ENCODE measurements at regions not wholly inside any gene's neighbourhood (a gene's known extent, or its start where the extent isn't known, plus 50 kb on each side); places are given as distances from the start of the nearest gene placed in this dataset.

GRCh38 chr5:117872798-117873368 lies 1115.5 kb downstream of the DTWD2 start:
- no peak for TF ChIP-seq REST (IDR thresholded peaks at IDR 0.05)
- TF ChIP-seq CTCF (IDR thresholded peaks at IDR 0.05), result no peak
- TF ChIP-seq JUNB (IDR thresholded peaks at IDR 0.05), result no peak
- no peak for TF ChIP-seq POLR2A (IDR thresholded peaks at IDR 0.05; ENCODE audit: low read length)
- TF ChIP-seq BCL3 (IDR thresholded peaks at IDR 0.05), result no peak
- TF ChIP-seq EP300 (IDR thresholded peaks at IDR 0.05), result no peak
- no peak for TF ChIP-seq RNF2 (IDR thresholded peaks at IDR 0.05; ENCODE audit: borderline replicate concordance, low read depth)
- no peak for TF ChIP-seq CEBPB (IDR thresholded peaks at IDR 0.05)
- no peak for TF ChIP-seq KDM1A (IDR thresholded peaks at IDR 0.05; ENCODE audit: low read depth)
- no peak for TF ChIP-seq ESRRA (IDR thresholded peaks at IDR 0.05; ENCODE audit: borderline replicate concordance, low read length)
- TF ChIP-seq MAX (IDR thresholded peaks at IDR 0.05), result no peak
- no peak for TF ChIP-seq POLR2AphosphoS2 (conservative IDR thresholded peaks at IDR 0.05; ENCODE audit: low read length)
- no peak for TF ChIP-seq SMC3 (IDR thresholded peaks at IDR 0.05)
